K562 (cell line): ENCODE measurements at regions not wholly inside any gene's neighbourhood (a gene's known extent, or its start where the extent isn't known, plus 50 kb on each side); places are given as distances from the start of the nearest gene placed in this dataset.

Experiments used
- ATAC-seq: fragments of 200-7000 bp; cut with Tn5 transposase; 3 replicates; pipeline ENCODE4 v1.9.1; 2020; ENCODE audit warnings: moderate library complexity
- BruUV-seq: library from RNA; stranded (reverse); fragments of 400-500 nt; replicated peaks from 2 replicates; lab custom pipeline; 2021; lab: Mats Ljungman, UMichigan
- CTCF ChIA-PET: fragments of 300-600 bp; formaldehyde crosslinking; extraction: SDS; loops from one replicate; lab custom pipeline; 2021; ENCODE audit warnings: low intra/inter-chr PET ratio; lab: Yijun Ruan, JAX
- POLR2A ChIA-PET: fragments of 300-600, 350-650 bp; sonication (Branson Sonifier 250); formaldehyde crosslinking; extraction: SDS; loops from one replicate; lab custom pipeline; 2021; ENCODE audit warnings: antibody characterized with exemption, inconsistent platforms; lab: Yijun Ruan, JAX
- DNase-seq, 4 experiments: peaks; one replicate each; pipeline versions ENCODE4 v3.0.0 to v3.0.0-alpha.2; 2011 to 2018; ENCODE audit warnings: low spot score in 3 of 4, mixed read lengths in 3 of 4; ENCODE audit errors: extremely low read depth in 1 of 4
- FAIRE-seq: peaks from 2 replicates; lab custom pipeline; 2011; peaks lifted over from hg19 to GRCh38; lab: Jason Lieb, UNC
- H2AFZ ChIP-seq: 2 replicates; pipeline ENCODE4 v1.6.0; 2011; ENCODE audit warnings: low read depth, low read length, control low read depth, inconsistent platforms
- H3K27ac ChIP-seq: fragments of 200-600 bp; 3 replicates; pipeline ENCODE4 v1.8.0; 2011; ENCODE audit warnings: low read depth, mild to moderate bottlenecking, control low read depth, inconsistent platforms, low read length, moderate library complexity, mixed read lengths; ENCODE audit errors: extremely low read depth
- H3K27me3 ChIP-seq, 2 experiments: fragments of 300-600 bp in 1 of 2; 2 replicates in 1 of 2; 3 replicates in 1 of 2; pipeline versions ENCODE4 v1.6.0 to v1.8.0; 2011; ENCODE audit warnings: inconsistent platforms in 2 of 2, low read length in 2 of 2, mild to moderate bottlenecking in 1 of 2, mixed read lengths in 1 of 2, moderate library complexity in 1 of 2; ENCODE audit not compliant: control insufficient read depth in 2 of 2, insufficient read depth in 2 of 2
- H3K36me3 ChIP-seq: fragments of 300-600 bp; 3 replicates; pipeline ENCODE4 v1.8.0; 2011; ENCODE audit warnings: mild to moderate bottlenecking, low read length, inconsistent platforms; ENCODE audit not compliant: control insufficient read depth, insufficient read depth
- H3K4me1 ChIP-seq, 2 experiments: fragments of 200-600 bp in 1 of 2; replicated peaks in 1 of 2; 2 replicates in 1 of 2; 3 replicates in 1 of 2; pipeline versions ENCODE4 v1.5.1 to v1.8.0; 2011; ENCODE audit warnings: inconsistent platforms in 2 of 2, low read length in 2 of 2, mild to moderate bottlenecking in 1 of 2, mixed read lengths in 1 of 2, moderate library complexity in 1 of 2; ENCODE audit not compliant: control insufficient read depth in 2 of 2, insufficient read depth in 2 of 2
- H3K4me2 ChIP-seq: 2 replicates; pipeline ENCODE4 v1.6.1; 2011; ENCODE audit warnings: low read length, control low read depth, inconsistent platforms, mixed read lengths; ENCODE audit not compliant: insufficient read depth
- H3K4me3 ChIP-seq: fragments of 200-600 bp; sonication (generic), shearing (Covaris generic); 2 replicates; pipeline ENCODE4 v1.5.1; 2016; ENCODE audit warnings: control low read depth, inconsistent platforms
- H3K79me2 ChIP-seq: fragments of 200-600 bp; 3 replicates; pipeline ENCODE4 v1.8.0; 2011; ENCODE audit warnings: low read length, inconsistent platforms; ENCODE audit not compliant: control insufficient read depth, insufficient read depth
- H3K9ac ChIP-seq, 2 experiments: 2 replicates each; pipeline versions ENCODE4 v1.6.0 to v1.6.1; 2011; ENCODE audit warnings: low read depth in 2 of 2, low read length in 2 of 2, control low read depth in 1 of 2, inconsistent platforms in 1 of 2, mild to moderate bottlenecking in 1 of 2, mixed read lengths in 1 of 2; ENCODE audit not compliant: insufficient read depth in 1 of 2
- H3K9me1 ChIP-seq: one replicate; pipeline ENCODE4 v1.6.0; 2011; ENCODE audit warnings: inconsistent platforms, mild to moderate bottlenecking, low read length, moderate library complexity; ENCODE audit not compliant: control insufficient read depth, insufficient read depth
- H3K9me3 ChIP-seq: replicated peaks from 2 replicates; pipeline ENCODE4 v1.5.1; 2011; ENCODE audit warnings: low read depth, low read length, inconsistent platforms; ENCODE audit not compliant: control insufficient read depth, insufficient read depth
- H4K20me1 ChIP-seq: replicated peaks from 2 replicates; pipeline ENCODE4 v1.6.1; 2011; ENCODE audit warnings: low read length, inconsistent platforms, mixed read lengths; ENCODE audit not compliant: control insufficient read depth, insufficient read depth
- COPS2 ChIP-seq: fragments of 450-650 bp; conservative IDR thresholded peaks from 2 replicates; pipeline ENCODE4 v1.6.1; 2016; ENCODE audit warnings: mild to moderate bottlenecking, moderate library complexity
- ETV5 ChIP-seq: sonication (generic); formaldehyde crosslinking; IDR thresholded peaks from 2 replicates; pipeline ENCODE4 v1.4.0; 2020; ENCODE audit warnings: low read depth, mild to moderate bottlenecking, missing genetic modification reagents
- FIP1L1 ChIP-seq: fragments of 200-400 bp; formaldehyde crosslinking; IDR thresholded peaks from 2 replicates; pipeline ENCODE4 v1.6.1; 2018; ENCODE audit warnings: mild to moderate bottlenecking, low read depth, low read length; ENCODE audit not compliant: poor library complexity, severe bottlenecking
- FUS ChIP-seq: fragments of 200-400 bp; formaldehyde crosslinking; optimal IDR thresholded peaks from 2 replicates; pipeline ENCODE3; 2017; ENCODE audit warnings: low read depth, low read length
- GTF2E2 ChIP-seq: fragments of 200-800 bp; sonication (Bioruptor generic); IDR thresholded peaks from 2 replicates; pipeline ENCODE4 v1.6.1; 2016; ENCODE audit warnings: missing genetic modification characterization, missing compliant biosample characterization
- HNRNPLL ChIP-seq: fragments of 200-400 bp; formaldehyde crosslinking; IDR thresholded peaks from 2 replicates; pipeline ENCODE4 v1.6.1; 2017; ENCODE audit warnings: low read length, low read depth, mild to moderate bottlenecking; ENCODE audit not compliant: poor library complexity, severe bottlenecking
- JUND ChIP-seq, 2 experiments: IDR thresholded peaks; 2 replicates in 1 of 2; 3 replicates in 1 of 2; pipeline ENCODE4 v1.6.1; 2011; ENCODE audit warnings: borderline replicate concordance in 2 of 2, low read depth in 2 of 2, low read length in 2 of 2, improper control_type of control experiment in 1 of 2, missing biosample characterization in 1 of 2, missing genetic modification characterization in 1 of 2, missing genetic modification reagents in 1 of 2
- PHB2 ChIP-seq: fragments of 450-650 bp; IDR thresholded peaks from 2 replicates; pipeline ENCODE4 v1.6.1; 2017; ENCODE audit warnings: low read depth
- PTBP1 ChIP-seq: fragments of 200-400 bp; formaldehyde crosslinking; IDR thresholded peaks from 2 replicates; pipeline ENCODE4 v1.6.1; 2017; ENCODE audit warnings: low read depth, low read length
- RBBP5 ChIP-seq: fragments of 200-600 bp; sonication (generic); IDR thresholded peaks from 2 replicates; pipeline ENCODE4 v1.6.1; 2012; ENCODE audit warnings: borderline replicate concordance, mild to moderate bottlenecking, low read length, control low read depth, inconsistent platforms; ENCODE audit not compliant: insufficient read depth, poor library complexity, severe bottlenecking
- RBM25 ChIP-seq: fragments of 200-400 bp; formaldehyde crosslinking; IDR thresholded peaks from 2 replicates; pipeline ENCODE4 v1.6.1; 2018; ENCODE audit warnings: low read length, low read depth, moderate library complexity; ENCODE audit not compliant: severe bottlenecking
- RFX5 ChIP-seq: IDR thresholded peaks from 2 replicates; pipeline ENCODE4 v1.6.1; 2011; ENCODE audit warnings: low read depth, mild to moderate bottlenecking, improper control_type of control experiment, low read length
- ZHX1 ChIP-seq: fragments of 150-350 bp; conservative IDR thresholded peaks from 2 replicates; pipeline ENCODE4 v1.6.1; 2014; ENCODE audit warnings: low read length
- ZKSCAN3 ChIP-seq: fragments of 250-450 bp; sonication (Bioruptor Pico); IDR thresholded peaks from 2 replicates; pipeline ENCODE4 v1.4.0; 2020
- ZNF143 ChIP-seq: sonication (generic); formaldehyde crosslinking; IDR thresholded peaks from 2 replicates; pipeline ENCODE4 v1.9.0; 2022; ENCODE audit warnings: mild to moderate bottlenecking, missing genetic modification reagents
- ZNF146 ChIP-seq: IDR thresholded peaks from one replicate; pipeline ENCODE4 v1.6.1; 2018; ENCODE audit warnings: missing compliant biosample characterization; ENCODE audit not compliant: unreplicated experiment
- ZNF449 ChIP-seq: fragments of 250-450 bp; sonication (Bioruptor Pico); IDR thresholded peaks from 2 replicates; pipeline ENCODE4 v1.8.0; 2022; ENCODE audit warnings: moderate library complexity, mild to moderate bottlenecking, inconsistent platforms
- WGBS: fragments of 100-300 bp; shearing (Covaris generic); methylation state at CpG from one replicate; pipeline ENCODE4 v1.1.6; 2016; ENCODE audit warnings: low coverage, mixed read lengths; ENCODE audit not compliant: insufficient coverage; ENCODE audit errors: missing lambda C conversion rate; 5-methylcytosine and 5-hydroxymethylcytosine counted together
- in situ Hi-C: fragments of 300-500 bp; cut with MboI; formaldehyde crosslinking; loops from 4 replicates; pipeline ENCODE4 v1.15.0; 2018; ENCODE audit warnings: inconsistent platforms, mixed read lengths
- intact Hi-C: fragments of 100-400 bp; cut with micrococcal nuclease; formaldehyde crosslinking; loops from 2 replicates; pipeline ENCODE4 v1.14.2; 2022
- TF ChIP-seq, protein P1 (sequence below), 2 experiments: fragments of 450-650 bp in 1 of 2; sonication (generic) in 1 of 2; formaldehyde crosslinking in 1 of 2; IDR thresholded peaks in 1 of 2; conservative IDR thresholded peaks in 1 of 2; 2 replicates each; pipeline versions ENCODE4 v1.6.1 to v1.8.1; 2016 to 2023; ENCODE audit warnings: mild to moderate bottlenecking in 2 of 2, moderate library complexity in 2 of 2, inconsistent platforms in 1 of 2, missing genetic modification reagents in 1 of 2

- H3K9me1 ChIP-seq, result no peaks in the 10 kb centered on the region
- no peak overlapping the region for H2AFZ ChIP-seq
- BruUV-seq, result no TSS peak
- no peaks in the 10 kb centered on the region for H3K36me3 ChIP-seq
- in situ Hi-C loops (loop anchor here (10.0 to 25.0 kb wide), 2 partner anchors 968 to 1255 kb away; no protein-coding TSS in a partner anchor), intact Hi-C loops (loop anchor here (10.0 kb wide), 1 partner anchor 978 kb away; no protein-coding TSS in a partner anchor)
- no peaks in the 10 kb centered on the region for H4K20me1 ChIP-seq
- CTCF ChIA-PET, result interaction anchor here (0.8 kb wide), 1 partner anchor 708 kb away, joined by 5 read pairs; no protein-coding TSS in a partner anchor
- no peak overlapping the region for H3K27ac ChIP-seq
- FAIRE-seq, result no peak
- no peaks in the 10 kb centered on the region; a peak in 2 of 5 replicates for H3K4me1 ChIP-seq
- H3K4me2 ChIP-seq, result no peak overlapping the region
- no peak for ATAC-seq
- no peaks in the 10 kb centered on the region for H3K79me2 ChIP-seq
- POLR2A ChIA-PET, result interaction anchor here (0.7 to 1.4 kb wide), 2 partner anchors 10 to 406 kb away, joined by 3 to 4 read pairs; no protein-coding TSS in a partner anchor
- H3K4me3 ChIP-seq, result no peak overlapping the region
- H3K9me3 ChIP-seq, result no peaks in the 10 kb centered on the region
- DNase-seq, result no peak
- WGBS, result 2% methylated on average over 4 of the region's 4 CpGs
- H3K27me3 ChIP-seq, result peaks cover 26 to 64% of the 10 kb centered on the region in 2 experiments
- H3K9ac ChIP-seq, result no peak overlapping the region
- TF ChIP-seq, protein P1, sequence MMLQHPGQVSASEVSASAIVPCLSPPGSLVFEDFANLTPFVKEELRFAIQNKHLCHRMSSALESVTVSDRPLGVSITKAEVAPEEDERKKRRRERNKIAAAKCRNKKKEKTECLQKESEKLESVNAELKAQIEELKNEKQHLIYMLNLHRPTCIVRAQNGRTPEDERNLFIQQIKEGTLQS (IDR thresholded peaks at IDR 0.05), result no peak
- TF ChIP-seq, protein P1 (CRISPR knock-in tag; conservative IDR thresholded peaks at IDR 0.05), result no peak
- TF ChIP-seq FIP1L1, result no peak
- TF ChIP-seq ETV5 (CRISPR knock-in tag), result no peak
- TF ChIP-seq ZHX1, result no peak
- TF ChIP-seq ZNF449 (CRISPR knock-in tag), result no peak
- no peak for TF ChIP-seq ZNF146 (CRISPR knock-in tag)
- TF ChIP-seq GTF2E2, result no peak
- TF ChIP-seq RBBP5, result no peak
- TF ChIP-seq RFX5, result no peak
- TF ChIP-seq FUS, result no peak
- no peak for TF ChIP-seq JUND (IDR thresholded peaks at IDR 0.05; ENCODE audit: borderline replicate concordance, low read depth, low read length)
- TF ChIP-seq JUND (tag; IDR thresholded peaks at IDR 0.05; ENCODE audit: borderline replicate concordance, low read depth, low read length), result no peak
- no peak for TF ChIP-seq ZKSCAN3 (CRISPR knock-in tag)
- TF ChIP-seq HNRNPLL, result no peak
- no peak for TF ChIP-seq PTBP1
- no peak for TF ChIP-seq PHB2
- TF ChIP-seq RBM25, result no peak
- no peak for TF ChIP-seq ZNF143 (CRISPR knock-in tag)
- TF ChIP-seq COPS2, result no peak
Observed at GRCh38 chr2:158742536-158742935, 52.6 kb upstream of the DAPL1 start.
